Endothelial cell of umbilical vein (primary cell): ENCODE measurements at regions not wholly inside any gene's neighbourhood (a gene's known extent, or its start where the extent isn't known, plus 50 kb on each side); places are given as distances from the start of the nearest gene placed in this dataset.

Experiments used
- BruUV-seq: library from RNA; stranded (reverse); fragments of 400-500 nt; replicated peaks from 2 replicates; lab custom pipeline; 2021; lab: Mats Ljungman, UMichigan
- CTCF ChIA-PET: fragments of 300-600, 350-600 bp; sonication (Branson Sonifier 250); formaldehyde crosslinking; loops from one replicate; lab custom pipeline; 2021; ENCODE audit warnings: antibody characterized with exemption, inconsistent platforms; lab: Charles Lee
- POLR2A ChIA-PET: fragments of 300-600, 350-600 bp; sonication (Branson Sonifier 250); formaldehyde crosslinking; loops from one replicate; lab custom pipeline; 2021; ENCODE audit warnings: antibody characterized with exemption, inconsistent platforms; lab: Charles Lee
- DNase-seq: peaks from one replicate; pipeline ENCODE4 v3.0.0-alpha.2; 2011; ENCODE audit warnings: low read depth, low spot score
- FAIRE-seq: peaks from 2 replicates; lab custom pipeline; 2011; peaks lifted over from hg19 to GRCh38; lab: Jason Lieb, UNC
- H2AFZ ChIP-seq: 2 replicates; pipeline ENCODE4 v1.6.0; 2012; ENCODE audit warnings: low read depth, low read length, control low read depth, inconsistent platforms
- H3K27ac ChIP-seq: 2 replicates; pipeline ENCODE4 v1.5.1; 2011; ENCODE audit warnings: low read depth, mild to moderate bottlenecking, control low read depth, low read length, moderate library complexity; ENCODE audit not compliant: insufficient read depth
- H3K27me3 ChIP-seq, 2 experiments: 2 replicates each; pipeline versions ENCODE4 v1.6.0 to v1.6.1; 2011; ENCODE audit warnings: low read length in 2 of 2, mixed read lengths in 1 of 2; ENCODE audit not compliant: control insufficient read depth in 2 of 2, insufficient read depth in 2 of 2
- H3K36me3 ChIP-seq, 2 experiments: 2 replicates in 1 of 2; 3 replicates in 1 of 2; pipeline ENCODE4 v1.5.1; 2011; ENCODE audit warnings: low read length in 2 of 2, mild to moderate bottlenecking in 1 of 2, moderate library complexity in 1 of 2; ENCODE audit not compliant: control insufficient read depth in 2 of 2, insufficient read depth in 2 of 2; ENCODE audit errors: extremely low read depth in 1 of 2
- H3K4me1 ChIP-seq: 3 replicates; pipeline ENCODE4 v1.5.1; 2011; ENCODE audit warnings: mild to moderate bottlenecking, low read length; ENCODE audit not compliant: control insufficient read depth, insufficient read depth; ENCODE audit errors: extremely low read depth
- H3K4me2 ChIP-seq: 2 replicates; pipeline ENCODE4 v1.6.1; 2011; ENCODE audit warnings: low read length, control low read depth, mixed read lengths; ENCODE audit not compliant: insufficient read depth
- H3K4me3 ChIP-seq, 3 experiments: fragments of 200-600 bp in 1 of 3; sonication (generic), shearing (Covaris generic) in 1 of 3; replicated peaks in 1 of 3; 2 replicates each; pipeline ENCODE4 v1.5.1; 2011 to 2016; ENCODE audit warnings: control low read depth in 3 of 3, low read length in 3 of 3, mild to moderate bottlenecking in 2 of 3, inconsistent platforms in 1 of 3, low read depth in 1 of 3, moderate library complexity in 1 of 3; ENCODE audit not compliant: insufficient read depth in 1 of 3
- H3K79me2 ChIP-seq: 2 replicates; pipeline ENCODE4 v1.6.0; 2012; ENCODE audit warnings: low read length, inconsistent platforms; ENCODE audit not compliant: control insufficient read depth, insufficient read depth
- H3K9ac ChIP-seq: replicated peaks from 2 replicates; pipeline ENCODE3; 2011; ENCODE audit warnings: low read length, control low read depth; ENCODE audit not compliant: insufficient read depth; ENCODE audit errors: extremely low read depth
- H3K9me1 ChIP-seq: replicated peaks from 3 replicates; pipeline ENCODE4 v1.6.0; 2011; ENCODE audit warnings: mild to moderate bottlenecking, low read length; ENCODE audit not compliant: control insufficient read depth, insufficient read depth; ENCODE audit errors: extremely low read depth
- H3K9me3 ChIP-seq: replicated peaks from 2 replicates; pipeline ENCODE4 v1.5.1; 2012; ENCODE audit warnings: low read length, inconsistent platforms; ENCODE audit not compliant: control insufficient read depth, insufficient read depth
- H4K20me1 ChIP-seq: replicated peaks from 2 replicates; pipeline ENCODE3; 2011; ENCODE audit warnings: mild to moderate bottlenecking, low read length; ENCODE audit not compliant: control insufficient read depth, insufficient read depth; ENCODE audit errors: extremely low read depth
- CTCF ChIP-seq, 2 donors: IDR thresholded peaks; 1 replicate in 1 of 2; 2 replicates in 1 of 2; pipeline ENCODE4 v1.5.1; 2011; ENCODE audit warnings: low read length in 2 of 2, mild to moderate bottlenecking in 2 of 2, moderate library complexity in 2 of 2, control low read depth in 1 of 2, inconsistent platforms in 1 of 2, low read depth in 1 of 2; ENCODE audit not compliant: insufficient read depth in 1 of 2; ENCODE audit errors: extremely low read depth in 1 of 2
- EZH2 ChIP-seq: IDR thresholded peaks from 2 replicates; pipeline ENCODE4 v1.6.1; 2012; ENCODE audit warnings: borderline replicate concordance, low read depth, mild to moderate bottlenecking, moderate library complexity, low read length, inconsistent platforms; ENCODE audit not compliant: severe bottlenecking
- FOS ChIP-seq: IDR thresholded peaks from 2 replicates; pipeline ENCODE4 v1.6.1; 2011; ENCODE audit warnings: mild to moderate bottlenecking, low read length, moderate library complexity, borderline replicate concordance; ENCODE audit not compliant: insufficient read depth
- GATA2 ChIP-seq: IDR thresholded peaks from 2 replicates; pipeline ENCODE4 v1.7.0; 2011; ENCODE audit warnings: low read depth, mild to moderate bottlenecking, moderate library complexity, mixed read lengths, low read length; ENCODE audit not compliant: insufficient read length, insufficient read depth
- JUN ChIP-seq: IDR thresholded peaks from 2 replicates; pipeline ENCODE4 v1.6.1; 2011; ENCODE audit warnings: borderline replicate concordance, low read depth; ENCODE audit not compliant: insufficient read length, insufficient read depth
- MAX ChIP-seq: IDR thresholded peaks from 2 replicates; pipeline ENCODE4 v1.6.1; 2011; ENCODE audit not compliant: insufficient read depth, insufficient read length
- MYC ChIP-seq: IDR thresholded peaks from one replicate; pipeline ENCODE4 v1.6.1; 2011; ENCODE audit warnings: mild to moderate bottlenecking, low read depth, low read length
- POLR2A ChIP-seq: IDR thresholded peaks from 2 replicates; pipeline ENCODE4 v1.6.1; 2012; ENCODE audit warnings: low read depth, mild to moderate bottlenecking, control low read depth, low read length
- POLR2AphosphoS5 ChIP-seq: IDR thresholded peaks from 2 replicates; pipeline ENCODE4 v1.6.1; 2012; ENCODE audit warnings: low read depth, mild to moderate bottlenecking, control low read depth, low read length, moderate library complexity; ENCODE audit not compliant: insufficient read depth
- dilution Hi-C: fragments of 300-500 bp; cut with MboI; formaldehyde crosslinking; loops from one replicate; pipeline ENCODE4 v1.15.0; 2019; ENCODE audit warnings: low sequenced_read_pairs; ENCODE audit not compliant: extremely low pct_ligation_motif_present
- intact Hi-C: fragments of 100-400 bp; cut with micrococcal nuclease; formaldehyde crosslinking; loops from one replicate; pipeline ENCODE4 v1.10.0; 2022

DNA sequence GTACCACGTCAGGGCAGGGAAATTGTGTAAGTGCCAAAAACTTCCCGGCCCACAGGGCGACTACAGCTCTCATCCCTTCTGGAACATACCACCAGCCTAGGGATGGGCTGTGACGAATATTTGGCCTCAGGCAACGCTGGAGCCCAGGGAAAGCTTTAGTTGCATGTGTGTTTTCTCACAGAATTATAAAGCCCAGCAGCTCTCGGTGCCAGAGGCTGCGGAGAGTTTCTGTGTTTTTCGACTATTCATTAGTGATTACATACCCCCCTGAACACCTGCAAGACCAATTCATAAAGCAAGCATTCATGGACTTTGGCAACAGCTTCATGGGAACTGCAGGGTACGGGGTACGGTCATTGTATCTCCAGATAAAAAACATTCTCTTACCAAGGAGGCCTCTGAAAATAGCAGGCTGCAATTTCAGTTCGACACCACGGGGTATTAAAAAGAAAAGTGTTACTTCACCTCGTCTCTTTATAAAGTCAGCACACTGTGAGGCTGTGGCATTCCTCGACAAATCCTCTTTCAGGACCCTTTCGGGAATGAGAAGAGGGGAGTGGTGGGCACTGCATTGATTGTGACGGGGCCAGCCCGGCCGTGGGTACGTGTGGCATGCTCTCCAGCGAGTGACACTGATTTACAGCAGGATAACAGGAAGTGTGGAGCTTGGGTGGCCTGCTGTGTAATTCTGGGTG, 243.6 kb upstream of the SORL1-AS1 start:
- Histone ChIP-seq H3K79me2 (no peaks in the 10 kb centered on the region), H3K27me3 (peaks cover 2 to 6% of the 10 kb centered on the region in 2 experiments), H3K36me3 (no peaks in the 10 kb centered on the region), H3K9ac (no peak overlapping the region), H2AFZ (no peak overlapping the region), H3K9me3 (no peaks in the 10 kb centered on the region), H4K20me1 (no peaks in the 10 kb centered on the region), H3K9me1 (no peaks in the 10 kb centered on the region), H3K4me3 (no peak overlapping the region), H3K4me1 (no peaks in the 10 kb centered on the region), H3K27ac (no peak overlapping the region), H3K4me2 (no peak overlapping the region)
- DNase-seq: no peak
- no TSS peak for BruUV-seq
- dilution Hi-C loops: no loop called here
- FAIRE-seq: no peak
- CTCF ChIA-PET: interaction anchor here (1.5 kb wide), 1 partner anchor 11 kb away, joined by 3 read pairs; no protein-coding TSS in a partner anchor
- POLR2A ChIA-PET: no interaction called here
- TF ChIP-seq MAX: no peak
- TF ChIP-seq GATA2: no peak
- TF ChIP-seq CTCF (IDR thresholded peaks at IDR 0.05; ENCODE audit: extremely low read depth in 1 of 2, insufficient read depth in 1 of 2, low read depth in 1 of 2, low read length in 2 of 2): no peak
- no peak for TF ChIP-seq MYC
- no peak for TF ChIP-seq POLR2AphosphoS5
- TF ChIP-seq EZH2: no peak
- TF ChIP-seq JUN: no peak
- TF ChIP-seq FOS: no peak
- TF ChIP-seq POLR2A: no peak
- intact Hi-C loops: no loop called here
